ENCODE measurements at regions not wholly inside any gene's neighbourhood (a gene's known extent, or its start where the extent isn't known, plus 50 kb on each side); places are given as distances from the start of the nearest gene placed in this dataset.
"Not testable (repeated sequence)": the region's sequence is repeated elsewhere in the genome, so short reads cannot be mapped to it uniquely, and the experiment has no call there.

DNA sequence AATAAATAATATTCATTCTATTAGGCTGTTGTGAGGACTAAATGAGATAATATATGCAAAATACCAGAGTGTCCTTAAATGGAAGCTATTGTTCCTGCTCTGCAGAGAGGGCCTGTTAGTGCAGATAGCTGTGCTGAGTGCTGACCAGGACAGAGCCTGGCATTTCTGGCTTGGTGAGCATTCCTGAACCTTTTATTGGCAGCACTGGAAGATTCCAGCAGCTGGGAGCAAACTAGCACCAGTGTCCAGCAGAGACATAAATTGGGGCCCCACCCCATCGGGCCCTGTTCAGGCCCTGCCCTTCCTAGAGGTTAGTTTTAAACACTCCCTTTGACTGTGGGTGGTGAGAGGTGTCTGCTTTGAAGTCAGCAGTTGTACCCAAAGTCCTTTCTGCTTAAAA is 85.9 kb upstream of the GADD45A start:
- no peak for DNase-seq (ENCODE audit: low spot score in 2 of 2)
- Mint-ChIP-seq H3K36me3 (peaks cover 2% of the 10 kb centered on the region), H3K4me3 (no peak overlapping the region), H3K27ac (no peak overlapping the region), H3K27me3 (no peaks in the 10 kb centered on the region), H3K9me3 (peaks cover 4% of the 10 kb centered on the region), H3K4me1 (no peaks in the 10 kb centered on the region)
- ATAC-seq (ENCODE audit: low read depth) = no peak

- Mint-ChIP-seq H3K4me3 (no peak overlapping the region), H3K27me3 (no peaks in the 10 kb centered on the region), H3K9me3 (peaks cover 4% of the 10 kb centered on the region), H3K27ac (no peak overlapping the region), H3K4me1 (no peaks in the 10 kb centered on the region), H3K36me3 (peaks cover 2% of the 10 kb centered on the region)
- no peak for ATAC-seq (ENCODE audit: low read depth)
- no peak for DNase-seq (ENCODE audit: low spot score in 2 of 2)
Observed at GRCh38 chr1:67601539-67601938, 83.5 kb upstream of the GADD45A start.

DNA sequence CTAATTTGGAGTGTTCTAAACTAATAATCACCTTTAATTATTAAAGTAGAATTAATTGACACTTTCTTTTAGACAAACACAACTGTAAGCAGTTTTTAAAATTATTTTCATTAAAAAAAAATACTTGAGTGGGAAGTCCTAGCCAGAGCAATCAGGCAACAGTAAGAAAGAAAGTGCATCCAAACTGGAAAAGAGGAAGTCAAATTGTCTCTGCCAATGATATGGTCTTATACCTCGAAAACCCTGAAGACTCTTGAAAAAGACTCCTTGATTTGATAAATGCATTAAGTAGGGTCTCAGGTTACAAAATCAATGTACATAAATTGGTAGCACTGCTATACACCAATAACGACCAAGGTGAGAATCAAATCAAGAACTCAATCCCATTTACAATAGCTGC is 83.0 kb upstream of the GADD45A start:
- H3K27ac Mint-ChIP-seq = no peak overlapping the region
- no peak overlapping the region for H3K4me3 Mint-ChIP-seq
- no peaks in the 10 kb centered on the region for H3K4me1 Mint-ChIP-seq
- DNase-seq (ENCODE audit: low spot score in 2 of 2) (no peak), ATAC-seq (ENCODE audit: low read depth) (no peak)
- peaks cover 2% of the 10 kb centered on the region for H3K36me3 Mint-ChIP-seq
- peaks cover 4% of the 10 kb centered on the region for H3K9me3 Mint-ChIP-seq
- H3K27me3 Mint-ChIP-seq = no peaks in the 10 kb centered on the region

- H3K4me1 Mint-ChIP-seq = no peaks in the 10 kb centered on the region
- DNase-seq (ENCODE audit: low spot score in 2 of 2) (no peak), ATAC-seq (ENCODE audit: low read depth) (no peak)
- no peak overlapping the region for H3K4me3 Mint-ChIP-seq
- no peaks in the 10 kb centered on the region for H3K27me3 Mint-ChIP-seq
- H3K27ac Mint-ChIP-seq = no peak overlapping the region
- peaks cover 2% of the 10 kb centered on the region for H3K36me3 Mint-ChIP-seq
- H3K9me3 Mint-ChIP-seq = peaks cover 2% of the 10 kb centered on the region
Observed at GRCh38 chr1:67604778-67605177, 80.2 kb upstream of the GADD45A start.

DNA sequence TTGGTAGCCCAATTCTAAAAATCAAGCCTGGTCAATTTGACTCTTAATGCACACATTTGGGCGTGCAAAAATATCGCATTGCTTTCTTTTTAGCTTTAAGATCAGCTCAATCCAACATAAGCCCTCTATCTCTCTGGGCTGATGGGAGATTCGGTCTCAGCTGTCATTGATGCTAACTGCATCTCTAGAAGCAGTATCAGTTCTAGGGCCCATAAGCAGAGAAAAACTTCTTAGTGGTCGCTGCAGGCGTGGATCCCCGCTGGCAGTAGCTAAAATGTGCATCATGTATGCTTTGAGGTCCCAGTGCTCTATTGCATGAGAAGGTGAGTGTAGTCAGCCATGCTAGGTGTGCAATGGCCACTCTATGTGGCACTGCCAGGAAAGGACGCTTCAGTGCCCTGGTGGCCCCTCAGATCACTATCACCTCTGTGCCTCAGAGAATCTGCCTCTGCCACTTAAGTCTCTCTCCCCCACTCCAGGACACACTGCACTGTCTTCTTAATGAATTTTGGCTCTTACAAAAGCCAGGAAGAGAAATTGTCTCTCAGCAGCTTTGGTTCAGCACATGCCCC is 79.7 kb upstream of the GADD45A start:
- Mint-ChIP-seq H3K4me1 (no peaks in the 10 kb centered on the region), H3K36me3 (no peaks in the 10 kb centered on the region), H3K27ac (no peak overlapping the region), H3K4me3 (no peak overlapping the region), H3K9me3 (no peaks in the 10 kb centered on the region), H3K27me3 (no peaks in the 10 kb centered on the region)
- DNase-seq (ENCODE audit: low spot score in 2 of 2) (no peak), ATAC-seq (ENCODE audit: low read depth) (no peak)

DNA sequence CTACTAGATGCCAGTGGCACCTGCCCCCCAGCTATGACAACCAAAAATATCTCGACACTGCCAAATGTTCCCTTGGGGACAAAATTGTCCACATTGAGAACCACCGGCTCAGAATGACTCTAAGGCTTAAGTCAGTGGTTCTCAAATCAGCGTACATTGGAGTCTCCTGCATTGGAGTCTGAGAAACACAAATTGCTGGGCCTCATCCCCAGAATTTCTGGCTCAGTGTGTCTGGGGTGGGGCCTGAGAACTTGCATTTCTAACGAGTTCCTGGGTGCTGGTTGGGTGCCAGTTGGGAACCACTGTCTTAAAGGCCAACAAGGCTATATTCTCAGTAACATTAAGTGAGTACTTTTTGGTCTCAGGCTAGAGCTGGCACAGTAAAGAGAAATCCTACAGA is 77.7 kb upstream of the GADD45A start:
- no peak overlapping the region for H3K27ac Mint-ChIP-seq
- no peaks in the 10 kb centered on the region for H3K9me3 Mint-ChIP-seq
- H3K4me3 Mint-ChIP-seq = no peak overlapping the region
- no peaks in the 10 kb centered on the region for H3K4me1 Mint-ChIP-seq
- ATAC-seq (ENCODE audit: low read depth) (no peak), DNase-seq (ENCODE audit: low spot score in 2 of 2) (no peak)
- H3K36me3 Mint-ChIP-seq = no peaks in the 10 kb centered on the region
- H3K27me3 Mint-ChIP-seq = peaks cover 3% of the 10 kb centered on the region

DNA sequence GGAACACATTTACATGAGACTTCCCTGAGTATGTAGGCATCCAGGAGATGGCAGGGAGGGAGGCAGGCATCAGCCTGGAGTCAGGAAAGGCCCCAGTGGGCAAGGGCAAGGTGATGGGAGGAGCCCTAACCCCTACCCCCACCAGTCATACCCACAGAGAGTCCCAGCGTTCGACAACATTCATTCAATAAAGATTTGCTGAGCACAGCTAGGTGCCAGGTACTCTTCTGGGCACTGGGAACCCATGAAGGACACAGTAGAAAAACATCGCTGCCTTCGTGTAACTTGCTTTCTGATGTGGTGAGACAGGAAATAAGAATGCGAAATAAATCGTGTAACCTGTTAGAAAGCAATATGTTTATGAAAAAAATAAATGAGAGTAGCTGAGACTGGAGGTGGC is 77.3 kb upstream of the GADD45A start:
- no peak for ATAC-seq (ENCODE audit: low read depth)
- Mint-ChIP-seq H3K4me1 (no peaks in the 10 kb centered on the region), H3K36me3 (no peaks in the 10 kb centered on the region), H3K27ac (no peak overlapping the region), H3K27me3 (peaks cover 3% of the 10 kb centered on the region), H3K9me3 (no peaks in the 10 kb centered on the region), H3K4me3 (no peak overlapping the region)
- no peak for DNase-seq (ENCODE audit: low spot score in 2 of 2)

- ATAC-seq (ENCODE audit: low read depth) = no peak
- Mint-ChIP-seq H3K4me1 (no peaks in the 10 kb centered on the region), H3K27ac (no peak overlapping the region), H3K27me3 (peaks cover 3% of the 10 kb centered on the region), H3K9me3 (no peaks in the 10 kb centered on the region), H3K4me3 (no peak overlapping the region), H3K36me3 (no peaks in the 10 kb centered on the region)
- no peak for DNase-seq (ENCODE audit: low spot score in 2 of 2)
Observed at GRCh38 chr1:67608661-67609576, 76.1 kb upstream of the GADD45A start.

GRCh38 chr1:67609577-67610341 is 75.2 kb upstream of the GADD45A start:
- H3K36me3 Mint-ChIP-seq = no peaks in the 10 kb centered on the region
- no peak for DNase-seq (ENCODE audit: low spot score in 2 of 2)
- H3K27ac Mint-ChIP-seq = no peak overlapping the region
- ATAC-seq (ENCODE audit: low read depth) = no peak
- no peak overlapping the region for H3K4me3 Mint-ChIP-seq
- peaks cover 4% of the 10 kb centered on the region for H3K27me3 Mint-ChIP-seq
- H3K4me1 Mint-ChIP-seq = no peaks in the 10 kb centered on the region
- no peaks in the 10 kb centered on the region for H3K9me3 Mint-ChIP-seq

DNA sequence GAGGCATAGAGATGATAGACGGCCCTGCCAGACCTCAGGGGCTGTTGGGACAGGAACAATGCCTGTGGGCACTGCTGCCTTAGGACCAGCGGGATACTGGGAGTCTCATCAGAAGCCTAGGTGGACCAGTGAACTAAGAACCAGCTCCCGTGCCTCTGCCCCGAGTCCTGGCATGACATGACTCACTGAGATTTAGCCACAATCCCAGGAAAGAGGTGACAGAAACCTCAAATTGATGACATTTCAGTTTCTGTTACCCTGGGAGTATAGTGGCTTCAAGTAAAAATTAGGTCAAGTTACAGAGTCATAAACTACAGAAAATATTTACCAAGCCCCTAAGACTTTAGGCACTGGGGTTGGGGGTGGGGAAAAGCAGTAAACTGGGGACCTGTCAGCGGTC is 74.6 kb upstream of the GADD45A start:
- ATAC-seq (ENCODE audit: low read depth) (no peak), DNase-seq (ENCODE audit: low spot score in 2 of 2) (no peak)
- no peak overlapping the region for H3K27ac Mint-ChIP-seq
- no peaks in the 10 kb centered on the region for H3K4me1 Mint-ChIP-seq
- H3K4me3 Mint-ChIP-seq = no peak overlapping the region
- no peaks in the 10 kb centered on the region for H3K36me3 Mint-ChIP-seq
- peaks cover 8% of the 10 kb centered on the region for H3K27me3 Mint-ChIP-seq
- H3K9me3 Mint-ChIP-seq = peaks cover 3% of the 10 kb centered on the region

- no peak for ATAC-seq (ENCODE audit: low read depth)
- H3K27ac Mint-ChIP-seq = no peak overlapping the region
- no peaks in the 10 kb centered on the region for H3K4me1 Mint-ChIP-seq
- H3K9me3 Mint-ChIP-seq = peaks cover 3% of the 10 kb centered on the region
- peaks cover 10% of the 10 kb centered on the region for H3K27me3 Mint-ChIP-seq
- H3K4me3 Mint-ChIP-seq = no peak overlapping the region
- H3K36me3 Mint-ChIP-seq = no peaks in the 10 kb centered on the region
- DNase-seq (ENCODE audit: low spot score in 2 of 2) = no peak
Observed at GRCh38 chr1:67611846-67612245, 73.2 kb upstream of the GADD45A start.

DNA sequence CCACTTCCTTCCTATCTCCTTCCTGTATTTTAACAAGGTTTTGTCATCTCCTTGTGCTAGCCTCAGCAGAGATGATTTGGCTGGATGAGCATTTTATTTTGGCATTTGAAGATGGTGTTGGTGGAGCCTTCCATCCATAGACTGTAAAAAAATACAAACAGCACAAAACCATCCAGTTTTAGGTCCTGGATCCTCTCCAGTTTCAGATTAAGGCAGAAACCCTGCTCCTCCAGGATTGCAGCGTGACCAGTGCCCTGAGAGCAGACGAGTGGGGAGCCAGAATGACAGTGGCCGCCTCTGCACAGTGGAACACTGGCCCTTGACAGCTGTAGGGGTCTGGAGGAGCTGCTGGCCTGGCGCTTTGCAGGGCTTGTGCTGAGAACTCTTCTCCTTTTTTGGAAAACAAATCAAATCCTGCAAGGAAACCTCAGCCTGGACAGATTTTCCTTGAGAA is 72.2 kb upstream of the GADD45A start:
- ATAC-seq (ENCODE audit: low read depth) (no peak), DNase-seq (ENCODE audit: low spot score in 2 of 2) (no peak)
- H3K4me3 Mint-ChIP-seq = no peak overlapping the region
- no peak overlapping the region for H3K27ac Mint-ChIP-seq
- H3K9me3 Mint-ChIP-seq = peaks cover 3% of the 10 kb centered on the region
- H3K36me3 Mint-ChIP-seq = no peaks in the 10 kb centered on the region
- peaks cover 10% of the 10 kb centered on the region for H3K27me3 Mint-ChIP-seq
- H3K4me1 Mint-ChIP-seq = no peaks in the 10 kb centered on the region

DNA sequence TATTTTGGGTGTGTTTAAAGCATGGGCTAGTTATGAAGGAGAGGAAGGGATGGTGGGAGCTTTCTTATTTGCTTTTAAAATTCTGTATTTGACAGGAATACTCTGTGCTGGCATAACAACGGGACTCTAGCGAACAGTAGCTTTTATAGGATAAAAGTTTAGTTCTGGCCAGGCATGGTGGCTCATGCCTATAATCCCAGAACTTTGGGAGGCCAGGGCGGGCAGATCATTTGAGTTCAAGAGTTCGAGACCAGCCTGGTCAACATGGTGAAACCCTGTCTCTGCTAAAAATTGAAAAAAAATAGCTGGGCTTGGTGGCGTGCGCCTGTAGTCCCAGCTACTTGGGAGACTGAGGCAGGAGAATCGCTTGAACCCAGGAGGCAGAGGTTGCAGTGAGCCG is 71.5 kb upstream of the GADD45A start:
- not testable (repeated sequence) for H3K4me1 Mint-ChIP-seq

DNA sequence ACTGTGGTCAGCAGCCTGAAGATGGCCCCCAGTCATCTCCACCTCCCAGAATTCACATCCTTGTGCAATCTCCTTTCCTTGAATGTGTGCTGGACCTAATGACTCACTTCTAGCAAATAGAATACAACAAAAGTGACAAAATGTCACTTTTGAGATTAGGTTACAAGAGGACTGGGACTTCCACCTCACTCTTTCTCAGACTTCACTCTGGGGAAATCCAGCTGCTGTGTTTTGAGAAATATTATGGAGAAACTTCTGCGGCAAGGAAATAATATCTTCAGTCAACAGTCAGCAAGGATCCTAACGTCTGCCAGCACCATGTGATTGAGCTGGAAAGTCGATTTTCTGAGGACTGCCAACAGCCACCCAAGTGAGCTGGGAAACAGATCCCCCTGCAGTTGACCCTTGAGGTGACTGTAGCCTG is 70.5 kb upstream of the GADD45A start:
- H3K27me3 Mint-ChIP-seq = peaks cover 14% of the 10 kb centered on the region
- H3K27ac Mint-ChIP-seq = no peak overlapping the region
- ATAC-seq (ENCODE audit: low read depth) (no peak), DNase-seq (ENCODE audit: low spot score in 2 of 2) (no peak)
- H3K4me3 Mint-ChIP-seq = no peak overlapping the region
- H3K9me3 Mint-ChIP-seq = peaks cover 3% of the 10 kb centered on the region
- no peaks in the 10 kb centered on the region for H3K4me1 Mint-ChIP-seq
- no peaks in the 10 kb centered on the region for H3K36me3 Mint-ChIP-seq

More for the DNA sequence above, 71.5 kb upstream of the GADD45A start:
- not testable (repeated sequence) for ATAC-seq (ENCODE audit: low read depth); H3K9me3 Mint-ChIP-seq; H3K27me3 Mint-ChIP-seq; H3K27ac Mint-ChIP-seq; DNase-seq (ENCODE audit: low spot score in 2 of 2); H3K4me3 Mint-ChIP-seq; H3K36me3 Mint-ChIP-seq

Measured in memory B cell (primary cell).